Cardiac fibroblast (primary cell): ENCODE measurements at regions not wholly inside any gene's neighbourhood (a gene's known extent, or its start where the extent isn't known, plus 50 kb on each side); places are given as distances from the start of the nearest gene placed in this dataset.

Experiments
- DNase-seq, 2 donors: peaks; one replicate each; pipeline versions ENCODE4 v3.0.0 to v3.0.0-alpha.2; 2010; ENCODE audit warnings: low read depth in 2 of 2
- H3K4me3 ChIP-seq, 2 donors: replicated peaks in 1 of 2; 1 replicate in 1 of 2; 2 replicates in 1 of 2; pipeline ENCODE4 v1.5.1; 2011; ENCODE audit warnings: low read depth in 2 of 2, low read length in 2 of 2, mild to moderate bottlenecking in 2 of 2, moderate library complexity in 1 of 2
- TF ChIP-seq, protein P1 (sequence below): IDR thresholded peaks from one replicate; pipeline ENCODE4 v1.5.1; 2011; ENCODE audit warnings: low read depth, mild to moderate bottlenecking, low read length, inconsistent platforms

DNA sequence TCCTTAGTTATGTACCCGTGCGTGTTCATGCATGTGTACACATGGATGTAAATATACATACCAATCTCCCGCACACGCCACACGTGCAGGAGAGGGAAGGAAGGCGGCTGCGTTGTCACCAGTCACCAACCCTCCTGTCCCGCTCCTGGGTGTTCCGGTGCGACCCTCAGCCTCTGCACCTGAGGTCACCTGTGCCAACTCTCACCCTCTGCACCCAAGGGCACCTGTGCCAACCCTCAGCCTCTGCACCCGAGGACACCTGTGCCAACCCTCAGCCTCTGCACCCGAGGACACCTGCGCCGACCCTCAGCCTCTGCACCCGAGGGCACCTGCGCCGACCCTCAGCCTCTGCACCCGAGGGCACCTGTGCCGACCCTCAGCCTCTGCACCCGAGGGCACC lies 192.8 kb upstream of the SALL3 start:
- TF ChIP-seq, protein P1, sequence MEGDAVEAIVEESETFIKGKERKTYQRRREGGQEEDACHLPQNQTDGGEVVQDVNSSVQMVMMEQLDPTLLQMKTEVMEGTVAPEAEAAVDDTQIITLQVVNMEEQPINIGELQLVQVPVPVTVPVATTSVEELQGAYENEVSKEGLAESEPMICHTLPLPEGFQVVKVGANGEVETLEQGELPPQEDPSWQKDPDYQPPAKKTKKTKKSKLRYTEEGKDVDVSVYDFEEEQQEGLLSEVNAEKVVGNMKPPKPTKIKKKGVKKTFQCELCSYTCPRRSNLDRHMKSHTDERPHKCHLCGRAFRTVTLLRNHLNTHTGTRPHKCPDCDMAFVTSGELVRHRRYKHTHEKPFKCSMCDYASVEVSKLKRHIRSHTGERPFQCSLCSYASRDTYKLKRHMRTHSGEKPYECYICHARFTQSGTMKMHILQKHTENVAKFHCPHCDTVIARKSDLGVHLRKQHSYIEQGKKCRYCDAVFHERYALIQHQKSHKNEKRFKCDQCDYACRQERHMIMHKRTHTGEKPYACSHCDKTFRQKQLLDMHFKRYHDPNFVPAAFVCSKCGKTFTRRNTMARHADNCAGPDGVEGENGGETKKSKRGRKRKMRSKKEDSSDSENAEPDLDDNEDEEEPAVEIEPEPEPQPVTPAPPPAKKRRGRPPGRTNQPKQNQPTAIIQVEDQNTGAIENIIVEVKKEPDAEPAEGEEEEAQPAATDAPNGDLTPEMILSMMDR: no peak
- no peak overlapping the region for H3K4me3 ChIP-seq
- DNase-seq: no peak

DNA sequence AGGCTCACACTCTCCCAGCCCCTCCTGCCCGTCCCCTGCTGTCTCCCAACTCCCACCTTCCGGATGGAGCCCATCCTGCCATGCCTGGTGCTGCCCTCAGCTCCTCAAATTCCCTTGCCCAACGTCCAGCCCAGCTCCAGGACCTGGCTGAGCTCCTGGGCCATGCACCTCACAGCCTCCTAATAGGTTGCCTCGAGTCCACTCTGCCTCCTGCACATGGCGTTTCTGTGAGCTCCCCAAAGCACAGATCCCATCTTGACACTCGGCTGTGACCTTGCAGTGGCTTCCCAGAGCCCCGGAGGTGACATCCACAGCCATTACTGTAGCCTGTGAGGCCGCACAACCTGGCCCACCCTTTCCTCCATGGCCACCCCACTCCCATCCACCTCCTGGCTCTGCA lies 191.9 kb upstream of the SALL3 start:
- no peak overlapping the region for H3K4me3 ChIP-seq
- DNase-seq: no peak
- TF ChIP-seq, protein P1: no peak

- TF ChIP-seq, protein P1: no peak
- DNase-seq: no peak
- no peak overlapping the region for H3K4me3 ChIP-seq
These were observed 191.5 kb upstream of the SALL3 start for GRCh38 chr18:78788161-78788560.

DNA sequence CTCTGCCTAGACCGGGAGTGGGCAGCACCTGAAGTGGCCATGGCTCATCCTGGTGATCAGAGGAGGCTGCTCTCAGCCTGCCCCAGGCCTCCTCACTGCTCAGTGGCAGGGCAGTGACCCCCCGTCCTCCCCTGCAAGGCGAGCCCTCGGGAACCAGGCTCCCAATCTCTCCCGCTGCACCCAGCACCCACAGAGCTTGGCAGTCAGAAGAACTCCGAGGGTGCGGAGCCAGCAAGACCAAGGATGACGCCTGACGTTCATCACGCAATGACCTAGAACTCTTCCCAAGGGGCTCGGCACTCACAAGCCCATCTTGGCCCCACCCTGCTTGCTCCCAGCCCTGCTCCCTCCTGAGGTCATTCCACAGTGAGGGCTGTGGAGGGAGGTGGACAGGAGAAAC lies 189.8 kb upstream of the SALL3 start:
- DNase-seq: no peak
- H3K4me3 ChIP-seq: no peak overlapping the region
- TF ChIP-seq, protein P1: no peak

GRCh38 chr18:78790511-78790910 lies 189.1 kb upstream of the SALL3 start:
- no peak overlapping the region for H3K4me3 ChIP-seq
- TF ChIP-seq, protein P1: no peak
- no peak for DNase-seq

- TF ChIP-seq, protein P1: no peak
- no peak overlapping the region for H3K4me3 ChIP-seq
- no peak for DNase-seq
These were observed 188.7 kb upstream of the SALL3 start for GRCh38 chr18:78790960-78791359.

DNA sequence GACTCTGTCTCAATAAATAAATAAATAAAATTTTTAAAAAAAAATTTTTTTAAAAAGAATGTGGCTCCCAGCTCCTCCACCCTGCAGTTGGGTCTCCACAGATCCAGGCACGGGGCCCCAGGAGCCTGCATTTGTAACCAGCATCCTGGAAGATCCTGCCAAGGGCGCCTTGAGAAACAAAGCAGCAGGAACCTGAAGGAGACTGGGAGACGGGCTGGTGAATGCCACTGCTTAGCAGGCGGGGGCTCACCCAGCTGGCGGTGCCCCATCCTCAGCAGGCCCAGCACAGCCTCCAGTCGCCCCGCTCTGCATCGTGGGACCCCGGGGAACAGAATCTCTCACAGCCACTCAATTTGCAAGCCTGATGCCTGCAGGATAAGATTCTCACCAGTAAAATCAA lies 187.5 kb upstream of the SALL3 start:
- H3K4me3 ChIP-seq: no peak overlapping the region
- DNase-seq: no peak
- TF ChIP-seq, protein P1: no peak
